PC-3 (cell line): ENCODE measurements at regions not wholly inside any gene's neighbourhood (a gene's known extent, or its start where the extent isn't known, plus 50 kb on each side); places are given as distances from the start of the nearest gene placed in this dataset.

Experiments
- ATAC-seq: fragments of 200-7000 bp; cut with Tn5 transposase; 2 replicates; pipeline ENCODE4 v1.9.1; 2020; ENCODE audit warnings: mild to moderate bottlenecking, moderate library complexity
- BruUV-seq: library from RNA; stranded (reverse); fragments of 400-500 nt; replicated peaks from 2 replicates; lab custom pipeline; 2021; lab: Mats Ljungman, UMichigan
- CTCF ChIA-PET: fragments of 300-600 bp; sonication (Branson Sonifier 250); formaldehyde crosslinking; loops from one replicate; lab custom pipeline; 2022; ENCODE audit warnings: antibody characterized with exemption; lab: Charles Lee
- POLR2A ChIA-PET: fragments of 300-600 bp; sonication (Branson Sonifier 250); formaldehyde crosslinking; loops from one replicate; lab custom pipeline; 2022; ENCODE audit warnings: antibody characterized with exemption; ENCODE audit not compliant: unreplicated experiment; lab: Charles Lee
- DNase-seq: peaks from one replicate; pipeline ENCODE4 v3.0.0-alpha.2; 2015
- H2AFZ ChIP-seq: fragments of 300-600 bp; sonication (generic); 2 replicates; pipeline ENCODE4 v1.6.0; 2016; ENCODE audit warnings: antibody characterized with exemption, low read length
- H3F3A ChIP-seq: fragments of 300-600 bp; sonication (generic); one replicate; pipeline ENCODE4 v1.6.0; 2017; ENCODE audit warnings: antibody characterized with exemption, low read length, control low read depth, mild to moderate bottlenecking; ENCODE audit not compliant: unreplicated experiment
- H3K27ac ChIP-seq: fragments of 300-600 bp; sonication (generic); 2 replicates; pipeline ENCODE4 v1.5.1; 2016; ENCODE audit warnings: mild to moderate bottlenecking, low read length
- H3K27me3 ChIP-seq: fragments of 300-600 bp; sonication (generic); 2 replicates; pipeline ENCODE4 v1.6.1; 2016; ENCODE audit warnings: low read length, mixed read lengths
- H3K36me3 ChIP-seq: fragments of 300-600 bp; sonication (generic); 2 replicates; pipeline ENCODE4 v1.6.1; 2016; ENCODE audit warnings: low read depth, mixed run types, low read length, mixed read lengths
- H3K4me1 ChIP-seq: fragments of 300-600 bp; sonication (generic); 2 replicates; pipeline ENCODE4 v1.5.1; 2016; ENCODE audit warnings: low read length; ENCODE audit not compliant: insufficient read depth
- H3K4me2 ChIP-seq: fragments of 300-600 bp; sonication (generic); 2 replicates; pipeline ENCODE4 v1.6.0; 2016; ENCODE audit warnings: low read length
- H3K4me3 ChIP-seq: fragments of 300-600 bp; sonication (generic); 2 replicates; pipeline ENCODE4 v1.5.1; 2016; ENCODE audit warnings: mild to moderate bottlenecking, low read length, mixed read lengths
- H3K79me2 ChIP-seq: fragments of 300-600 bp; sonication (generic); 2 replicates; pipeline ENCODE4 v1.6.1; 2017; ENCODE audit warnings: low read length, mixed read lengths
- H3K9ac ChIP-seq: fragments of 300-600 bp; sonication (generic); 2 replicates; pipeline ENCODE4 v1.6.0; 2016; ENCODE audit warnings: mild to moderate bottlenecking, low read length
- H3K9me2 ChIP-seq: fragments of 300-600 bp; sonication (generic); replicated peaks from 2 replicates; pipeline ENCODE4 v1.6.1; 2016; ENCODE audit warnings: mixed run types, low read length, mixed read lengths
- H3K9me3 ChIP-seq: fragments of 300-600 bp; sonication (generic); 2 replicates; pipeline ENCODE4 v1.6.1; 2016; ENCODE audit warnings: low read length, mixed read lengths
- H4K20me1 ChIP-seq: fragments of 300-600 bp; sonication (generic); 2 replicates; pipeline ENCODE4 v1.6.1; 2016; ENCODE audit warnings: low read length, mixed read lengths
- CTCF ChIP-seq: fragments of 300-600 bp; sonication (generic); conservative IDR thresholded peaks from 2 replicates; pipeline ENCODE4 v1.5.1; 2017; ENCODE audit warnings: antibody characterized with exemption, low read depth, mild to moderate bottlenecking, low read length
- EZH2 ChIP-seq: fragments of 300-600 bp; sonication (generic); IDR thresholded peaks from one replicate; pipeline ENCODE4 v1.6.1; 2017; ENCODE audit warnings: antibody characterized with exemption, mild to moderate bottlenecking, low read length; ENCODE audit not compliant: unreplicated experiment
- EZH2phosphoT487 ChIP-seq: fragments of 300-600 bp; sonication (generic); IDR thresholded peaks from 2 replicates; pipeline ENCODE4 v1.6.1; 2018; ENCODE audit warnings: mild to moderate bottlenecking, antibody characterized with exemption, low read length, borderline replicate concordance
- intact Hi-C: fragments of 100-400 bp; cut with micrococcal nuclease; formaldehyde crosslinking; loops from 2 replicates; pipeline ENCODE4 v1.9.0; 2023

GRCh38 chr2:15886231-15886630, 54.1 kb upstream of the MYCN start:
- BruUV-seq, result no TSS peak
- Histone ChIP-seq H3K9me3 (no peaks in the 10 kb centered on the region), H3K36me3 (no peaks in the 10 kb centered on the region), H3K4me3 (no peak overlapping the region), H3K27me3 (peaks cover 19% of the 10 kb centered on the region; the same call in 1 of the 2 replicates), H4K20me1 (no peaks in the 10 kb centered on the region), H3K27ac (no peak overlapping the region), H3F3A (no peaks in the 10 kb centered on the region), H2AFZ (no peak overlapping the region), H3K79me2 (no peaks in the 10 kb centered on the region), H3K9ac (no peak overlapping the region), H3K4me1 (no peaks in the 10 kb centered on the region), H3K4me2 (no peak overlapping the region), H3K9me2 (no peaks in the 10 kb centered on the region)
- ATAC-seq, result no peak
- intact Hi-C loops, result no loop called here
- ChIA-PET CTCF (no interaction called here), POLR2A (no interaction called here)
- no peak for TF ChIP-seq CTCF
- TF ChIP-seq EZH2phosphoT487, result no peak
- no peak for TF ChIP-seq EZH2
- DNase-seq, result no peak

- H3K4me1 ChIP-seq, result no peaks in the 10 kb centered on the region
Observed at GRCh38 chr2:15889442-15890123, 50.8 kb upstream of the MYCN start.

More at GRCh38 chr2:15889442-15890123, 50.8 kb upstream of the MYCN start:
- intact Hi-C loops, result no loop called here
- Histone ChIP-seq H3K27me3 (peaks cover 39% of the 10 kb centered on the region), H2AFZ (no peak overlapping the region), H3K27ac (no peak overlapping the region), H3K4me2 (no peak overlapping the region), H3F3A (no peaks in the 10 kb centered on the region), H3K9me2 (no peaks in the 10 kb centered on the region), H3K9me3 (no peaks in the 10 kb centered on the region), H3K79me2 (no peaks in the 10 kb centered on the region), H4K20me1 (no peaks in the 10 kb centered on the region), H3K36me3 (no peaks in the 10 kb centered on the region), H3K4me3 (no peak overlapping the region), H3K9ac (no peak overlapping the region)
- ChIA-PET CTCF (no interaction called here), POLR2A (no interaction called here)
- BruUV-seq, result no TSS peak
- ATAC-seq (no peak), DNase-seq (no peak)
- TF ChIP-seq CTCF (no peak), EZH2phosphoT487 (no peak), EZH2 (no peak)
